SK-N-SH (cell line): ENCODE measurements at regions not wholly inside any gene's neighbourhood (a gene's known extent, or its start where the extent isn't known, plus 50 kb on each side); places are given as distances from the start of the nearest gene placed in this dataset.

Experiments
- CTCF ChIA-PET: fragments of 300-600, 350-600 bp; formaldehyde crosslinking; extraction: SDS; loops from one replicate; lab custom pipeline; 2021; lab: Yijun Ruan, JAX
- POLR2A ChIA-PET: fragments of 350-600 bp; sonication (Branson Sonifier 250); formaldehyde crosslinking; extraction: SDS; loops from one replicate; lab custom pipeline; 2020; ENCODE audit warnings: antibody characterized with exemption, inconsistent platforms; lab: Yijun Ruan, JAX
- DNase-seq: peaks from one replicate; pipeline ENCODE4 v3.0.0; 2012
- H2AFZ ChIP-seq: fragments of 200-600 bp; sonication (generic); 2 replicates; pipeline ENCODE4 v1.8.1; 2016; ENCODE audit warnings: antibody characterized with exemption, mild to moderate bottlenecking, low read depth
- H3F3A ChIP-seq: fragments of 200-600 bp; sonication (generic); replicated peaks from 2 replicates; pipeline ENCODE3; 2016; ENCODE audit warnings: antibody characterized with exemption, mild to moderate bottlenecking; ENCODE audit not compliant: insufficient read depth
- H3K27ac ChIP-seq, 2 experiments: fragments of 200-500 bp in 1 of 2; fragments of 200-600 bp in 1 of 2; sonication (Bioruptor generic) in 1 of 2; sonication (generic), shearing (Covaris generic) in 1 of 2; 2 replicates each; pipeline versions ENCODE4 v1.5.1 to v1.6.1; 2014 to 2016; ENCODE audit warnings: low read depth in 2 of 2, inconsistent platforms in 1 of 2, low read length in 1 of 2, mild to moderate bottlenecking in 1 of 2, mixed read lengths in 1 of 2
- H3K27me3 ChIP-seq: fragments of 200-600 bp; sonication (generic), shearing (Covaris generic); 2 replicates; pipeline ENCODE4 v1.6.1; 2016; ENCODE audit warnings: mixed run types; ENCODE audit not compliant: insufficient read depth
- H3K36me3 ChIP-seq, 2 experiments: fragments of 200-500 bp in 1 of 2; fragments of 200-600 bp in 1 of 2; sonication (Bioruptor generic) in 1 of 2; sonication (generic) in 1 of 2; replicated peaks in 1 of 2; 2 replicates each; pipeline versions ENCODE3 to v1.5.1; 2014 to 2016; ENCODE audit warnings: low read length in 1 of 2, mild to moderate bottlenecking in 1 of 2; ENCODE audit not compliant: insufficient read depth in 2 of 2, control insufficient read depth in 1 of 2
- H3K4me1 ChIP-seq, 2 experiments: fragments of 200-500 bp in 1 of 2; fragments of 200-600 bp in 1 of 2; sonication (Bioruptor generic) in 1 of 2; sonication (generic), shearing (Covaris generic) in 1 of 2; 2 replicates each; pipeline versions ENCODE4 v1.5.1 to v1.6.1; 2014 to 2016; ENCODE audit warnings: low read depth in 1 of 2, low read length in 1 of 2, mixed run types in 1 of 2; ENCODE audit not compliant: insufficient read depth in 2 of 2, control insufficient read depth in 1 of 2
- H3K4me2 ChIP-seq: fragments of 200-600 bp; sonication (generic), shearing (Covaris generic); 2 replicates; pipeline ENCODE4 v1.6.1; 2017; ENCODE audit warnings: mixed run types
- H3K4me3 ChIP-seq, 2 experiments: fragments of 200-500 bp in 1 of 2; fragments of 200-600 bp in 1 of 2; sonication (Bioruptor generic) in 1 of 2; sonication (generic), shearing (Covaris generic) in 1 of 2; 2 replicates each; pipeline versions ENCODE4 v1.5.1 to v1.8.1; 2014 to 2016; ENCODE audit warnings: low read depth in 2 of 2, inconsistent platforms in 1 of 2, low read length in 1 of 2, mild to moderate bottlenecking in 1 of 2, mixed read lengths in 1 of 2, moderate library complexity in 1 of 2
- H3K79me2 ChIP-seq: fragments of 200-600 bp; sonication (generic); 2 replicates; pipeline ENCODE4 v1.8.1; 2017; ENCODE audit warnings: mild to moderate bottlenecking; ENCODE audit not compliant: insufficient read depth
- H3K9ac ChIP-seq: fragments of 200-600 bp; sonication (generic); 2 replicates; pipeline ENCODE4 v1.6.1; 2017; ENCODE audit warnings: mixed run types
- H3K9me2 ChIP-seq: fragments of 200-600 bp; sonication (generic); 2 replicates; pipeline ENCODE4 v1.6.1; 2017; ENCODE audit warnings: mixed run types
- H3K9me3 ChIP-seq: fragments of 200-600 bp; sonication (generic); 2 replicates; pipeline ENCODE4 v1.6.1; 2017; ENCODE audit warnings: mixed run types, mild to moderate bottlenecking, moderate library complexity
- H4K20me1 ChIP-seq: fragments of 200-600 bp; sonication (generic); 2 replicates; pipeline ENCODE4 v1.6.1; 2017; ENCODE audit warnings: mild to moderate bottlenecking, mixed run types; ENCODE audit not compliant: insufficient read depth
- CHD2 ChIP-seq: fragments of 150-350 bp; IDR thresholded peaks from 2 replicates; pipeline ENCODE4 v1.6.1; 2018; ENCODE audit warnings: low read length; ENCODE audit not compliant: partially characterized antibody
- EP300 ChIP-seq, 2 experiments: IDR thresholded peaks; 2 replicates each; pipeline versions ENCODE4 v1.4.0 to v1.6.1; 2012; ENCODE audit warnings: borderline replicate concordance in 1 of 2, low read depth in 1 of 2, low read length in 1 of 2
- FOXJ3 ChIP-seq: sonication (generic); formaldehyde crosslinking; IDR thresholded peaks from 2 replicates; pipeline ENCODE4 v1.5.1; 2020; ENCODE audit warnings: mild to moderate bottlenecking, missing genetic modification reagents
- FOXM1 ChIP-seq: IDR thresholded peaks from 2 replicates; pipeline ENCODE4 v1.4.0; 2012; ENCODE audit warnings: low read depth, mild to moderate bottlenecking
- GATA2 ChIP-seq: sonication (generic); formaldehyde crosslinking; IDR thresholded peaks from 2 replicates; pipeline ENCODE4 v1.5.0; 2020; ENCODE audit warnings: mild to moderate bottlenecking, missing genetic modification reagents
- MAX ChIP-seq: IDR thresholded peaks from 2 replicates; pipeline ENCODE4 v1.4.0; 2012; ENCODE audit warnings: low read depth
- MEF2A ChIP-seq: IDR thresholded peaks from 2 replicates; pipeline ENCODE4 v1.4.0; 2012; ENCODE audit warnings: low read depth, borderline replicate concordance
- MXI1 ChIP-seq: IDR thresholded peaks from 2 replicates; pipeline ENCODE4 v1.6.1; 2012; ENCODE audit warnings: mild to moderate bottlenecking, low read depth, low read length, improper control_type of control experiment
- POLR2AphosphoS5 ChIP-seq: IDR thresholded peaks from 2 replicates; pipeline ENCODE4 v1.6.1; 2012; ENCODE audit warnings: low read depth, low read length
- RAD21 ChIP-seq: IDR thresholded peaks from 2 replicates; pipeline ENCODE4 v1.6.1; 2012; ENCODE audit warnings: mild to moderate bottlenecking, low read length
- RCOR1 ChIP-seq: fragments of 150-350 bp; IDR thresholded peaks from 2 replicates; pipeline ENCODE4 v1.6.1; 2017; ENCODE audit warnings: antibody characterized with exemption, low read length
- REST ChIP-seq: IDR thresholded peaks from 2 replicates; pipeline ENCODE4 v1.6.1; 2012; ENCODE audit warnings: mild to moderate bottlenecking, low read depth, low read length, moderate library complexity
- RFX5 ChIP-seq: IDR thresholded peaks from 2 replicates; pipeline ENCODE4 v1.6.1; 2012; ENCODE audit warnings: mild to moderate bottlenecking, improper control_type of control experiment, low read length
- RXRA ChIP-seq: IDR thresholded peaks from 2 replicates; pipeline ENCODE4 v1.4.0; 2012; ENCODE audit warnings: low read depth, mild to moderate bottlenecking, borderline replicate concordance
- TCF12 ChIP-seq: IDR thresholded peaks from 2 replicates; pipeline ENCODE4 v1.4.0; 2012
- TEAD4 ChIP-seq: IDR thresholded peaks from 2 replicates; pipeline ENCODE4 v1.4.0; 2012; ENCODE audit warnings: mild to moderate bottlenecking, borderline replicate concordance; ENCODE audit not compliant: insufficient read depth
- YY1 ChIP-seq: IDR thresholded peaks from 2 replicates; pipeline ENCODE4 v1.4.0; 2012; ENCODE audit warnings: low read depth, mild to moderate bottlenecking
- WGBS: methylation state at CpG from one replicate; pipeline ENCODE4 v1.1.6; 2017; ENCODE audit warnings: low lambda C conversion rate; 5-methylcytosine and 5-hydroxymethylcytosine counted together
- TF ChIP-seq, protein P1 (sequence below): fragments of 200-600 bp; sonication (generic); IDR thresholded peaks from 2 replicates; pipeline ENCODE4 v1.6.1; 2017; ENCODE audit warnings: antibody characterized with exemption, mild to moderate bottlenecking, moderate library complexity
- TF ChIP-seq, protein P2 (sequence below): IDR thresholded peaks from 2 replicates; pipeline ENCODE4 v1.4.0; 2012; ENCODE audit warnings: low read depth, borderline replicate concordance
- TF ChIP-seq, protein P3 (sequence below): IDR thresholded peaks from 2 replicates; pipeline ENCODE4; 2012

DNA sequence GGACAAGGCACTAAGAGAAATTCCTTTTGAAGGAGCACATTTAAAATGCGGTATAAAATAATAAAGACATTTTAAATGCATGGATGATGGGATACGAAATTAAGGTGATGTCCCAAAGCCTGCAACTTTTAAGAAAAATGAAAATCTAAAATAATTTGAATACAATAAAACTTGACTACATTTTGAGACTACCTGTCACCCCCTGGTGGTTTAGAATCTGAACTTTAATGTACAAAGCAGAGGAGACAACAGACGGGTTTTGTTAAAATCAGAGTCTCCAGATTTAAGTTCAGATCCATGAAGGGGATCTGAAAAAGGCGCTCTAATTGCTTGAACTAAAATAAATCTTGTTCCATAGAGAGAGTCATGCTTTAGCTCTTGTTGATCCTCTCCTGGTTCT, 1129.3 kb upstream of the PCDH20 start:
- Histone ChIP-seq H3K79me2 (no peaks in the 10 kb centered on the region), H3K4me2 (no peak overlapping the region), H3K4me3 (no peak overlapping the region), H2AFZ (no peak overlapping the region), H3F3A (no peaks in the 10 kb centered on the region), H3K9me3 (no peaks in the 10 kb centered on the region), H3K4me1 (no peaks in the 10 kb centered on the region), H3K9me2 (no peaks in the 10 kb centered on the region), H4K20me1 (no peaks in the 10 kb centered on the region), H3K36me3 (no peaks in the 10 kb centered on the region), H3K9ac (no peak overlapping the region), H3K27ac (no peak overlapping the region), H3K27me3 (no peaks in the 10 kb centered on the region)
- POLR2A ChIA-PET, result no interaction called here
- 64% methylated on average over 4 of the region's 4 CpGs for WGBS
- TF ChIP-seq, protein P1, sequence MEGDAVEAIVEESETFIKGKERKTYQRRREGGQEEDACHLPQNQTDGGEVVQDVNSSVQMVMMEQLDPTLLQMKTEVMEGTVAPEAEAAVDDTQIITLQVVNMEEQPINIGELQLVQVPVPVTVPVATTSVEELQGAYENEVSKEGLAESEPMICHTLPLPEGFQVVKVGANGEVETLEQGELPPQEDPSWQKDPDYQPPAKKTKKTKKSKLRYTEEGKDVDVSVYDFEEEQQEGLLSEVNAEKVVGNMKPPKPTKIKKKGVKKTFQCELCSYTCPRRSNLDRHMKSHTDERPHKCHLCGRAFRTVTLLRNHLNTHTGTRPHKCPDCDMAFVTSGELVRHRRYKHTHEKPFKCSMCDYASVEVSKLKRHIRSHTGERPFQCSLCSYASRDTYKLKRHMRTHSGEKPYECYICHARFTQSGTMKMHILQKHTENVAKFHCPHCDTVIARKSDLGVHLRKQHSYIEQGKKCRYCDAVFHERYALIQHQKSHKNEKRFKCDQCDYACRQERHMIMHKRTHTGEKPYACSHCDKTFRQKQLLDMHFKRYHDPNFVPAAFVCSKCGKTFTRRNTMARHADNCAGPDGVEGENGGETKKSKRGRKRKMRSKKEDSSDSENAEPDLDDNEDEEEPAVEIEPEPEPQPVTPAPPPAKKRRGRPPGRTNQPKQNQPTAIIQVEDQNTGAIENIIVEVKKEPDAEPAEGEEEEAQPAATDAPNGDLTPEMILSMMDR, result peak; percentile 32; the same call in 1 of the 2 replicates
- no peak for TF ChIP-seq RAD21
- CTCF ChIA-PET, result no interaction called here
- DNase-seq, result no peak

DNA sequence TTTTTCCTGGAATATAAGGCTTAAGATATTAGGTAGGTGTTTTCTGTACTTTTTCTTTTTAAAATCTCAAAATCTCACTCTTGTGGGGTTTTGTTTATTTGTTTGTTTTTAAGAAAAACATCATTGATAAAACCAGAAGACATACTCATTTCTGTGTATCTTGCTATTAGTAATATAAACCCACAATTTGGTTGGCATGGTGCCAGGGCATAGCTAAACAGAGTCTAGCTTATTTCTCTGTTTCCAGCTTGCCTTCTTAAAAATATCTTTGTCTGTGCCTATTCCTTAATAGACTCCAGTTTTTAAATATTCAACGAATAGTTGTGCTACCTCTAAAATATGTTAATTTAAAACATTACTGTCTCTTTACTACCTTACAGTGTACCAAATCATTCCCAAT, 1121.9 kb upstream of the PCDH20 start:
- Histone ChIP-seq H3K9me3 (no peaks in the 10 kb centered on the region), H3K9me2 (no peaks in the 10 kb centered on the region), H3K4me2 (no peak overlapping the region), H3K79me2 (no peaks in the 10 kb centered on the region), H3K9ac (no peak overlapping the region), H3K36me3 (no peaks in the 10 kb centered on the region), H3K27me3 (no peaks in the 10 kb centered on the region), H3K4me3 (no peak overlapping the region), H2AFZ (no peak overlapping the region), H3K4me1 (no peaks in the 10 kb centered on the region; a peak in 1 of 4 replicates), H3F3A (no peaks in the 10 kb centered on the region), H3K27ac (no peak overlapping the region), H4K20me1 (no peaks in the 10 kb centered on the region)
- DNase-seq, result no peak
- POLR2A ChIA-PET, result no interaction called here
- 52% methylated on average over 1 of the region's 1 CpG for WGBS
- CTCF ChIA-PET, result interaction anchor here (1.0 kb wide), 1 partner anchor 9 kb away, joined by 3 read pairs; no protein-coding TSS in a partner anchor
- TF ChIP-seq TCF12 (no peak), YY1 (no peak), RXRA (no peak), FOXJ3 (CRISPR knock-in tag) (no peak), TEAD4 (no peak), REST (no peak), MAX (no peak), CHD2 (no peak), FOXM1 (no peak), RFX5 (no peak), EP300 (IDR thresholded peaks at IDR 0.05; ENCODE audit: borderline replicate concordance in 1 of 2, low read depth in 1 of 2, low read length in 1 of 2) (no peak), MEF2A (no peak), GATA2 (no peak), RCOR1 (no peak), MXI1 (no peak), POLR2AphosphoS5 (no peak)
- TF ChIP-seq, protein P2, sequence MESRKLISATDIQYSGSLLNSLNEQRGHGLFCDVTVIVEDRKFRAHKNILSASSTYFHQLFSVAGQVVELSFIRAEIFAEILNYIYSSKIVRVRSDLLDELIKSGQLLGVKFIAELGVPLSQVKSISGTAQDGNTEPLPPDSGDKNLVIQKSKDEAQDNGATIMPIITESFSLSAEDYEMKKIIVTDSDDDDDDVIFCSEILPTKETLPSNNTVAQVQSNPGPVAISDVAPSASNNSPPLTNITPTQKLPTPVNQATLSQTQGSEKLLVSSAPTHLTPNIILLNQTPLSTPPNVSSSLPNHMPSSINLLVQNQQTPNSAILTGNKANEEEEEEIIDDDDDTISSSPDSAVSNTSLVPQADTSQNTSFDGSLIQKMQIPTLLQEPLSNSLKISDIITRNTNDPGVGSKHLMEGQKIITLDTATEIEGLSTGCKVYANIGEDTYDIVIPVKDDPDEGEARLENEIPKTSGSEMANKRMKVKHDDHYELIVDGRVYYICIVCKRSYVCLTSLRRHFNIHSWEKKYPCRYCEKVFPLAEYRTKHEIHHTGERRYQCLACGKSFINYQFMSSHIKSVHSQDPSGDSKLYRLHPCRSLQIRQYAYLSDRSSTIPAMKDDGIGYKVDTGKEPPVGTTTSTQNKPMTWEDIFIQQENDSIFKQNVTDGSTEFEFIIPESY, result no peak
- TF ChIP-seq, protein P3, sequence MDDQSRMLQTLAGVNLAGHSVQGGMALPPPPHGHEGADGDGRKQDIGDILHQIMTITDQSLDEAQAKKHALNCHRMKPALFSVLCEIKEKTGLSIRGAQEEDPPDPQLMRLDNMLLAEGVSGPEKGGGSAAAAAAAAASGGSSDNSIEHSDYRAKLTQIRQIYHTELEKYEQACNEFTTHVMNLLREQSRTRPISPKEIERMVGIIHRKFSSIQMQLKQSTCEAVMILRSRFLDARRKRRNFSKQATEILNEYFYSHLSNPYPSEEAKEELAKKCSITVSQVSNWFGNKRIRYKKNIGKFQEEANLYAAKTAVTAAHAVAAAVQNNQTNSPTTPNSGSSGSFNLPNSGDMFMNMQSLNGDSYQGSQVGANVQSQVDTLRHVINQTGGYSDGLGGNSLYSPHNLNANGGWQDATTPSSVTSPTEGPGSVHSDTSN, result no peak
